ENCODE measurements at regions not wholly inside any gene's neighbourhood (a gene's known extent, or its start where the extent isn't known, plus 50 kb on each side); places are given as distances from the start of the nearest gene placed in this dataset.
"Not testable (repeated sequence)": the region's sequence is repeated elsewhere in the genome, so short reads cannot be mapped to it uniquely, and the experiment has no call there.

GRCh38 chr16:65572156-65572555 is 450.3 kb upstream of the CDH11 start:
- no peak for TF ChIP-seq CTCF (IDR thresholded peaks at IDR 0.05; ENCODE audit: borderline replicate concordance, insufficient read depth, low read depth, low read length)
- H3K4me3 ChIP-seq (ENCODE audit: low read depth, low read length), result no peak overlapping the region

- no peak for TF ChIP-seq CTCF (IDR thresholded peaks at IDR 0.05; ENCODE audit: borderline replicate concordance, insufficient read depth, low read depth, low read length)
- no peak overlapping the region for H3K4me3 ChIP-seq (ENCODE audit: low read depth, low read length)
Observed at GRCh38 chr16:65570261-65570660, 448.4 kb upstream of the CDH11 start.

DNA sequence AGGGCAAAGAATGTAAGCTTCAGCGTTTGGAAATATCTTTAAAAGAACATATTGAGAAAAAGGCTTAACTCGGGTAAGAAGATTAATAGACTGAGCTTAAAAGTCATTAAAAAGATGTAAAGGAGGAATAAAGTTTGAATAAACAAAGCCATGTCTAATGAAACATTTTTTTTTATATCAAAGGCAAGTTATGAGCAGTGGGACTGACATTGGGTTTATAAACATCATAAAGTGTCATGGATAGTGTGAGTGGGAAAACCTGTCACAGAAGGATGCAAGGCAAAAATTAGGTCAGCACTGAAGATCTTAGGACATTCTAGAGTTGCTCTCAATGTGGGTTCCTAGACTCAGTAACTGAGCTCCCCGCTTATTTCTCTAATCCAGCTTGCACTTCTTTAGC is 438.0 kb upstream of the CDH11 start:
- no peak for TF ChIP-seq CTCF (IDR thresholded peaks at IDR 0.05; ENCODE audit: borderline replicate concordance, insufficient read depth, low read depth, low read length)
- H3K4me3 ChIP-seq (ENCODE audit: low read depth, low read length), result no peak overlapping the region

DNA sequence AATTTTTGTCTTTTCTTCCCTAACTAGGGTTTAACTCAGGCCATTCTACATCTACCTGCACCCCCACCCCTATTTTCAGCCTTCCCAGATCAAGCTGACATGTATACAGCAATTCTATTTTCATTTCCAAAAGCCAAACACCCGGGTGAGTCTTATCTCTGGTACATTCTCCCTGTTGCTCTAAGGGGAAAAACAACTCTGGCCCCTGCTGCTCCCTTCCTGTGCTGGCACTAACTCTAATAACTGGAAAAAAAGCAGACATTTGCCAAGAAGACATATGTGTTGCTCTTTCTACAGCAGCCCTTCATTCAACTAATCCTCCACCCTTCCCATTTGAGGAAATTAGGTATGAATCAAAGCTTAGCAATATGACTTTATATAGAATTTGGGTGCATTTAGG is 427.8 kb upstream of the CDH11 start:
- not testable (repeated sequence) for H3K4me3 ChIP-seq (ENCODE audit: low read depth, low read length)

DNA sequence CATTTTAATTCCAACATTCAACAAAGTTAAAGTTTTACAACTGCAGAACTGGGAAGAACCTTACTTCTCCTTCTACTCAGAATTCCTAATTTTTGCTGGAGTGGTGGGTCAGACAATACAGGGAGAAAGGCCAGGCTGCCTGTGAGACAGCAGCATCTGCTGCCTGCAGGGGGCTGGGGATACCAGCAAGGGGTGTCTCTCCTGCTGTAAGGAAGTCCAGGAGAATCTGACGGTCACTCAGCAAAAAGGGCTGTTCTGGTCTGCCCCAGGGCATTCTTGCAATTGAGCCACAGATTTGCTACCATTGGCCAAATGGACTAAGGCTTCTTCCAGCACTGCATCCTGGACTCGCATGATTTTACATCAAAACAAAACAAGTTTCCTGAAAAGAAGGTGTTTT is 426.6 kb upstream of the CDH11 start:
- H3K4me3 ChIP-seq (ENCODE audit: low read depth, low read length), result no peak overlapping the region
- no peak for TF ChIP-seq CTCF (IDR thresholded peaks at IDR 0.05; ENCODE audit: borderline replicate concordance, insufficient read depth, low read depth, low read length)

GRCh38 chr16:65547772-65548446 is 426.0 kb upstream of the CDH11 start:
- TF ChIP-seq CTCF (IDR thresholded peaks at IDR 0.05; ENCODE audit: borderline replicate concordance, insufficient read depth, low read depth, low read length), result no peak

GRCh38 chr16:65546353-65546791 is 424.5 kb upstream of the CDH11 start:
- no peak overlapping the region for H3K4me3 ChIP-seq (ENCODE audit: low read depth, low read length)
- no peak for TF ChIP-seq CTCF (IDR thresholded peaks at IDR 0.05; ENCODE audit: borderline replicate concordance, insufficient read depth, low read depth, low read length)

More at GRCh38 chr16:65547772-65548446, 426.0 kb upstream of the CDH11 start:
- H3K4me3 ChIP-seq (ENCODE audit: low read depth, low read length), result no peak overlapping the region

All from GM12875 (cell line).